Neutrophil (primary cell): ENCODE measurements at regions not wholly inside any gene's neighbourhood (a gene's known extent, or its start where the extent isn't known, plus 50 kb on each side); places are given as distances from the start of the nearest gene placed in this dataset.
"Not testable (repeated sequence)": the region's sequence is repeated elsewhere in the genome, so short reads cannot be mapped to it uniquely, and the experiment has no call there.

Experiments used
- H3K27ac ChIP-seq: fragments of 200-600 bp; sonication (generic); 2 replicates; pipeline ENCODE4 v1.5.1; 2016; ENCODE audit warnings: mild to moderate bottlenecking, moderate library complexity
- H3K27me3 ChIP-seq: fragments of 200-600 bp; sonication (generic); 2 replicates; pipeline ENCODE4 v1.6.0; 2016; ENCODE audit warnings: mild to moderate bottlenecking
- H3K36me3 ChIP-seq: fragments of 200-600 bp; sonication (generic); 2 replicates; pipeline ENCODE4 v1.5.1; 2017
- H3K4me1 ChIP-seq, 2 experiments: fragments of 200-600 bp in 1 of 2; sonication (generic) in 1 of 2; 1 replicate in 1 of 2; 2 replicates in 1 of 2; pipeline versions ENCODE4 v1.5.1 to v1.6.1; 2013 to 2016; ENCODE audit warnings: low read depth in 1 of 2, low read length in 1 of 2, mild to moderate bottlenecking in 1 of 2, moderate library complexity in 1 of 2; ENCODE audit not compliant: control insufficient read depth in 1 of 2, insufficient read depth in 1 of 2
- H3K4me3 ChIP-seq, 2 experiments: fragments of 200-600 bp in 1 of 2; sonication (generic) in 1 of 2; 1 replicate in 1 of 2; 2 replicates in 1 of 2; pipeline ENCODE4 v1.5.1; 2013 to 2016; ENCODE audit warnings: low read depth in 1 of 2, low read length in 1 of 2, mild to moderate bottlenecking in 1 of 2, moderate library complexity in 1 of 2
- H3K9me3 ChIP-seq: fragments of 200-600 bp; sonication (generic); 2 replicates; pipeline ENCODE4 v1.5.1; 2016
- CTCF ChIP-seq: fragments of 200-600 bp; sonication (generic); IDR thresholded peaks from 2 replicates; pipeline ENCODE4 v1.5.1; 2016; ENCODE audit warnings: antibody characterized with exemption

GRCh38 chr2:2896643-2897042 lies 481.0 kb downstream of the EIPR1 start:
- Histone ChIP-seq H3K4me3 (no peak overlapping the region), H3K4me1 (peaks cover 3 to 8% of the 10 kb centered on the region in 2 experiments), H3K27me3 (no peaks in the 10 kb centered on the region), H3K36me3 (no peaks in the 10 kb centered on the region), H3K9me3 (no peaks in the 10 kb centered on the region), H3K27ac (no peak overlapping the region)
- TF ChIP-seq CTCF: no peak

DNA sequence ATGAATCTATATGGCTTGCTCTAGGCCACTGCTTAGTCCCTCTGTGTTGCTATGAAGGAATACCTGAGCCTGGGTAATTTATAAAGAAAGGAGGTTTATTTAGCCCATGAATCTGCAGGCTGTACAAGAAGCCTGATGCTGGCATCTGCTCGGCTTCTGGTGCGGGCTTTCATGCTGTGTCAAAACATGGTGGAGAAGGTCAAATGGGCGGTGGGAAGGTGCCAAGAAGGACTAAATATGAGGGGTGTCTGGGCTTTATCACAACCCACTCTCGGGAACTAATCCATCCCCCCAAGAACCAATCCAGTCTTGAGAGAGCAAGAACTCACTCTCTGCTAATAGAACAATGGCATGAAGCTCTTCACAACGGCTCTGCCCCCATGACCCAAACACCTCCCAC lies 481.6 kb downstream of the EIPR1 start:
- TF ChIP-seq CTCF: no peak
- Histone ChIP-seq H3K4me1 (peaks cover 0 to 1% of the 10 kb centered on the region in 2 experiments), H3K9me3 (no peaks in the 10 kb centered on the region), H3K27ac (no peak overlapping the region), H3K36me3 (no peaks in the 10 kb centered on the region), H3K4me3 (no peak overlapping the region), H3K27me3 (no peaks in the 10 kb centered on the region)

GRCh38 chr2:2894011-2894410 lies 483.6 kb downstream of the EIPR1 start:
- not testable (repeated sequence) for H3K4me3 ChIP-seq, H3K27me3 ChIP-seq, H3K4me1 ChIP-seq, H3K36me3 ChIP-seq, H3K9me3 ChIP-seq, H3K27ac ChIP-seq

- Histone ChIP-seq H3K27ac (no peak overlapping the region), H3K4me3 (no peak overlapping the region), H3K36me3 (no peaks in the 10 kb centered on the region), H3K4me1 (no peaks in the 10 kb centered on the region), H3K9me3 (no peaks in the 10 kb centered on the region), H3K27me3 (no peaks in the 10 kb centered on the region)
- TF ChIP-seq CTCF: no peak
Observed at GRCh38 chr2:2892892-2893291, 484.7 kb downstream of the EIPR1 start.

DNA sequence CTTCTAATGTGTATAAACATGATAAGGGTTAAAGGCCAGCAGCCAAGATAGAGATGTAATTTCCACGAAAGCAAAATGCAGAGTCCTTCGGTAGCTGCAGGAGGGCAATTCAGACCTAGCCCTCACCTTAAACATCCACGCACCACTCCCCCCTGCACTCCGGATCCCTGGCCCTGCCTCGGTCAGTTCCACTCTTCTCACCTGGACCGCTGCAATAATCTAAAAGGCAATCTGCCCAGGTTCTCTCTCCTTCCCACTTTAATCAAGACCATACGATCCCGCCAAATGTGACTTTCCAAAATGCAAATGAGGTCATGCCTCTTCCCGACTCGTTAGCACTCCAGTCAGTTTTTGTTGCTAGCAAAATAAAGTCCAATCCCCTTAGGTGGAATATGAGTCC lies 485.2 kb downstream of the EIPR1 start:
- Histone ChIP-seq H3K9me3 (no peaks in the 10 kb centered on the region), H3K36me3 (no peaks in the 10 kb centered on the region), H3K4me1 (no peaks in the 10 kb centered on the region), H3K27me3 (no peaks in the 10 kb centered on the region), H3K4me3 (no peak overlapping the region), H3K27ac (no peak overlapping the region)
- TF ChIP-seq CTCF: no peak

- no peaks in the 10 kb centered on the region for H3K27me3 ChIP-seq
- H3K36me3 ChIP-seq: no peaks in the 10 kb centered on the region
- TF ChIP-seq CTCF: no peak
- no peaks in the 10 kb centered on the region for H3K9me3 ChIP-seq
- H3K4me3 ChIP-seq: no peak overlapping the region
- H3K27ac ChIP-seq: no peak overlapping the region
- no peaks in the 10 kb centered on the region for H3K4me1 ChIP-seq
Observed at GRCh38 chr2:2890901-2891300, 486.7 kb downstream of the EIPR1 start.
